Activated naive CD4-positive, alpha-beta T cell treated with Interleukin-2 at 50 U/mL for 16 hours (primary cell): ENCODE measurements at regions not wholly inside any gene's neighbourhood (a gene's known extent, or its start where the extent isn't known, plus 50 kb on each side); places are given as distances from the start of the nearest gene placed in this dataset.
"Not testable (repeated sequence)": the region's sequence is repeated elsewhere in the genome, so short reads cannot be mapped to it uniquely, and the experiment has no call there.

ENCODE experiments used
- DNase-seq: peaks from one replicate; pipeline ENCODE4 v3.0.0-alpha.2; 2020

- no peak for DNase-seq
Measured at GRCh38 chr12:68428211-68428610, 96.0 kb upstream of the MDM1 start.

GRCh38 chr12:68428724-68429501, 96.8 kb upstream of the MDM1 start:
- DNase-seq: no peak

GRCh38 chr12:68429696-68430095, 97.5 kb upstream of the MDM1 start:
- DNase-seq: no peak

GRCh38 chr12:68431786-68432185, 99.6 kb upstream of the MDM1 start:
- no peak for DNase-seq

- no peak for DNase-seq
Measured at GRCh38 chr12:68432622-68433021, 100.5 kb upstream of the MDM1 start.

- DNase-seq: no peak
Measured at GRCh38 chr12:68434391-68435298, 102.5 kb upstream of the MDM1 start.

- DNase-seq: no peak
Measured at GRCh38 chr12:68435299-68435637, 103.1 kb upstream of the MDM1 start.

- no peak for DNase-seq
Measured at GRCh38 chr12:68435816-68436215, 103.7 kb upstream of the MDM1 start.

GRCh38 chr12:68438601-68439000, 106.4 kb upstream of the MDM1 start:
- no peak for DNase-seq

GRCh38 chr12:68439368-68440045, 107.3 kb upstream of the MDM1 start:
- DNase-seq: no peak

- DNase-seq: no peak
Measured at GRCh38 chr12:68440068-68440581, 108.0 kb upstream of the MDM1 start.

- DNase-seq: no peak
Measured at GRCh38 chr12:68441167-68441566, 109.0 kb upstream of the MDM1 start.

- DNase-seq: not testable (repeated sequence)
Measured at GRCh38 chr12:68442353-68442972, 110.3 kb upstream of the MDM1 start.

- not testable (repeated sequence) for DNase-seq
Measured at GRCh38 chr12:68443695-68444094, 111.5 kb upstream of the MDM1 start.

- DNase-seq: no peak
Measured at GRCh38 chr12:68445824-68446223, 113.7 kb upstream of the MDM1 start.

GRCh38 chr12:68446384-68446783, 114.2 kb upstream of the MDM1 start:
- no peak for DNase-seq

GRCh38 chr12:68446901-68447796, 115.0 kb upstream of the MDM1 start:
- no peak for DNase-seq

- DNase-seq: no peak
Measured at GRCh38 chr12:68447797-68448260, 115.7 kb upstream of the MDM1 start.

GRCh38 chr12:68449196-68449595, 117.0 kb upstream of the MDM1 start:
- no peak for DNase-seq

GRCh38 chr12:68450947-68451260, 118.7 kb upstream of the MDM1 start:
- peak; percentile 24 for DNase-seq

GRCh38 chr12:68451261-68452077, 119.3 kb upstream of the MDM1 start:
- peak; percentile 52 for DNase-seq
